Progenitor cell of endocrine pancreas (in vitro differentiated cells): ENCODE measurements at regions not wholly inside any gene's neighbourhood (a gene's known extent, or its start where the extent isn't known, plus 50 kb on each side); places are given as distances from the start of the nearest gene placed in this dataset.

Experiments
- DNase-seq: peaks from one replicate; pipeline ENCODE4 v3.0.0; 2021; ENCODE audit warnings: low spot score; ENCODE audit not compliant: unreplicated experiment
- H3K27ac Mint-ChIP-seq: 2 replicates; pipeline ENCODE4 v1.8.0; 2021; ENCODE audit warnings: mild to moderate bottlenecking, moderate library complexity, mixed read lengths
- H3K27me3 Mint-ChIP-seq: 2 replicates; pipeline ENCODE4 v1.8.0; 2021; ENCODE audit warnings: mixed read lengths
- H3K36me3 Mint-ChIP-seq: 2 replicates; pipeline ENCODE4 v1.8.0; 2022; ENCODE audit warnings: mixed read lengths; ENCODE audit not compliant: insufficient read depth
- H3K4me1 Mint-ChIP-seq: 2 replicates; pipeline ENCODE4 v1.8.0; 2021; ENCODE audit warnings: low read depth, mixed read lengths
- H3K4me3 Mint-ChIP-seq: 2 replicates; pipeline ENCODE4 v1.8.0; 2021; ENCODE audit warnings: low read depth, mild to moderate bottlenecking, moderate library complexity, mixed read lengths
- H3K9me3 Mint-ChIP-seq: 2 replicates; pipeline ENCODE4 v1.8.0; 2021; ENCODE audit warnings: low read depth, mixed read lengths
- CTCF ChIP-seq: fragments of 200-600 bp; sonication (generic); IDR thresholded peaks from one replicate; pipeline ENCODE4 v1.5.0; 2021; ENCODE audit warnings: antibody characterized with exemption, mild to moderate bottlenecking; ENCODE audit not compliant: unreplicated experiment

GRCh38 chr1:216935901-216936300, 212.7 kb upstream of the ESRRG start:
- H3K4me1 Mint-ChIP-seq: peaks cover 15% of the 10 kb centered on the region
- peaks cover 11% of the 10 kb centered on the region for H3K27me3 Mint-ChIP-seq
- no peak for DNase-seq
- no peaks in the 10 kb centered on the region for H3K9me3 Mint-ChIP-seq
- H3K4me3 Mint-ChIP-seq: no peak overlapping the region
- no peak overlapping the region for H3K27ac Mint-ChIP-seq
- H3K36me3 Mint-ChIP-seq: no peaks in the 10 kb centered on the region
- no peak for TF ChIP-seq CTCF

GRCh38 chr1:216932424-216932823, 209.2 kb upstream of the ESRRG start:
- TF ChIP-seq CTCF: no peak
- DNase-seq: no peak
- Mint-ChIP-seq H3K9me3 (no peaks in the 10 kb centered on the region), H3K4me3 (no peak overlapping the region), H3K4me1 (peaks cover 11% of the 10 kb centered on the region), H3K27me3 (no peaks in the 10 kb centered on the region), H3K36me3 (no peaks in the 10 kb centered on the region), H3K27ac (no peak overlapping the region)

- no peak for TF ChIP-seq CTCF
- Mint-ChIP-seq H3K36me3 (no peaks in the 10 kb centered on the region), H3K4me1 (peaks cover 3% of the 10 kb centered on the region), H3K27ac (no peak overlapping the region), H3K9me3 (no peaks in the 10 kb centered on the region), H3K27me3 (peaks cover 8% of the 10 kb centered on the region), H3K4me3 (no peak overlapping the region)
- DNase-seq: no peak
Measured at GRCh38 chr1:216929870-216930582, 206.8 kb upstream of the ESRRG start.

GRCh38 chr1:216927633-216928032, 204.4 kb upstream of the ESRRG start:
- no peak for TF ChIP-seq CTCF
- Mint-ChIP-seq H3K27ac (no peak overlapping the region), H3K9me3 (no peaks in the 10 kb centered on the region), H3K36me3 (no peaks in the 10 kb centered on the region), H3K4me3 (no peak overlapping the region), H3K4me1 (peaks cover 6% of the 10 kb centered on the region), H3K27me3 (peaks cover 12% of the 10 kb centered on the region)
- no peak for DNase-seq

GRCh38 chr1:216926720-216927510, 203.7 kb upstream of the ESRRG start:
- H3K36me3 Mint-ChIP-seq: no peaks in the 10 kb centered on the region
- H3K27me3 Mint-ChIP-seq: peaks cover 12% of the 10 kb centered on the region
- DNase-seq: no peak
- no peak for TF ChIP-seq CTCF
- H3K27ac Mint-ChIP-seq: no peak overlapping the region
- peaks cover 8% of the 10 kb centered on the region for H3K4me1 Mint-ChIP-seq
- H3K9me3 Mint-ChIP-seq: no peaks in the 10 kb centered on the region
- H3K4me3 Mint-ChIP-seq: no peak overlapping the region
